HEK293 (cell line): ENCODE measurements at regions not wholly inside any gene's neighbourhood (a gene's known extent, or its start where the extent isn't known, plus 50 kb on each side); places are given as distances from the start of the nearest gene placed in this dataset.

Experiments
- CTCF ChIP-seq: fragments of 450-650 bp; formaldehyde crosslinking; IDR thresholded peaks from 2 replicates; pipeline ENCODE4 v1.5.1; 2016; ENCODE audit warnings: missing biosample characterization, missing genetic modification characterization
- MYNN ChIP-seq: fragments of 450-650 bp; formaldehyde crosslinking; IDR thresholded peaks from 2 replicates; pipeline ENCODE4 v1.5.1; 2016; ENCODE audit warnings: missing biosample characterization, missing genetic modification characterization, borderline replicate concordance
- REST ChIP-seq: fragments of 450-650 bp; formaldehyde crosslinking; IDR thresholded peaks from 2 replicates; pipeline ENCODE4 v1.5.1; 2016; ENCODE audit warnings: missing biosample characterization, missing genetic modification characterization
- SCRT1 ChIP-seq: fragments of 450-650 bp; formaldehyde crosslinking; IDR thresholded peaks from 2 replicates; pipeline ENCODE4 v1.5.1; 2016; ENCODE audit warnings: missing biosample characterization, missing genetic modification characterization, borderline replicate concordance
- ZBTB20 ChIP-seq: fragments of 450-650 bp; formaldehyde crosslinking; IDR thresholded peaks from 2 replicates; pipeline ENCODE4 v1.5.1; 2016; ENCODE audit warnings: missing biosample characterization, missing genetic modification characterization
- ZBTB26 ChIP-seq: fragments of 450-650 bp; formaldehyde crosslinking; optimal IDR thresholded peaks from 2 replicates; pipeline ENCODE3; 2016; ENCODE audit warnings: missing biosample characterization, mild to moderate bottlenecking, missing genetic modification characterization
- ZBTB48 ChIP-seq: fragments of 450-650 bp; formaldehyde crosslinking; IDR thresholded peaks from 2 replicates; pipeline ENCODE4 v1.5.1; 2016; ENCODE audit warnings: missing biosample characterization, missing genetic modification characterization
- ZNF248 ChIP-seq: fragments of 450-650 bp; formaldehyde crosslinking; IDR thresholded peaks from 2 replicates; pipeline ENCODE4 v1.5.1; 2017; ENCODE audit warnings: missing biosample characterization, missing genetic modification characterization
- ZNF274 ChIP-seq, 2 experiments: fragments of 200-500 bp in 1 of 2; fragments of 450-650 bp in 1 of 2; sonication (Bioruptor generic) in 1 of 2; formaldehyde crosslinking in 1 of 2; IDR thresholded peaks; 2 replicates each; pipeline versions ENCODE4 v1.5.1 to v1.6.1; 2014 to 2016; ENCODE audit warnings: borderline replicate concordance in 1 of 2, inconsistent platforms in 1 of 2, low read length in 1 of 2, missing biosample characterization in 1 of 2, missing genetic modification characterization in 1 of 2
- ZNF335 ChIP-seq: fragments of 450-650 bp; formaldehyde crosslinking; conservative IDR thresholded peaks from 2 replicates; pipeline ENCODE4 v1.5.1; 2016; ENCODE audit warnings: missing biosample characterization, missing genetic modification characterization
- ZNF561 ChIP-seq: fragments of 450-650 bp; IDR thresholded peaks from 2 replicates; pipeline ENCODE4 v1.5.1; 2018; ENCODE audit warnings: missing biosample characterization, missing genetic modification characterization, borderline replicate concordance

- TF ChIP-seq ZNF335 (tag by site-specific recombination) = no peak
- no peak for TF ChIP-seq ZBTB48 (tag by site-specific recombination)
- TF ChIP-seq MYNN (tag by site-specific recombination) = no peak
- no peak for TF ChIP-seq ZNF274 (IDR thresholded peaks at IDR 0.05; ENCODE audit: low read length)
- no peak for TF ChIP-seq ZNF274 (tag by site-specific recombination; IDR thresholded peaks at IDR 0.05; ENCODE audit: borderline replicate concordance)
- no peak for TF ChIP-seq ZBTB20 (tag by site-specific recombination)
- no peak for TF ChIP-seq CTCF (tag by site-specific recombination)
- TF ChIP-seq ZNF561 (tag by site-specific recombination) = no peak
- no peak for TF ChIP-seq ZNF248 (tag by site-specific recombination)
- no peak for TF ChIP-seq ZBTB26
- TF ChIP-seq SCRT1 (tag by site-specific recombination) = no peak
- TF ChIP-seq REST = no peak
These were observed 235.2 kb downstream of the SIM1 start for GRCh38 chr6:100229512-100229911.
